HCT116 (cell line): ENCODE measurements at regions not wholly inside any gene's neighbourhood (a gene's known extent, or its start where the extent isn't known, plus 50 kb on each side); places are given as distances from the start of the nearest gene placed in this dataset.

ENCODE experiments used
- ATAC-seq: fragments of 200-7000 bp; cut with Tn5 transposase; 2 replicates; pipeline ENCODE4 v1.9.1; 2020; ENCODE audit warnings: mild to moderate bottlenecking, moderate library complexity
- BruUV-seq: library from RNA; stranded (reverse); fragments of 400-500 nt; replicated peaks from 2 replicates; lab custom pipeline; 2021; lab: Mats Ljungman, UMichigan
- CTCF ChIA-PET: fragments of 300-600 bp; sonication (Branson Sonifier 250); formaldehyde crosslinking; loops from one replicate; lab custom pipeline; 2021; ENCODE audit warnings: antibody characterized with exemption; lab: Charles Lee
- POLR2A ChIA-PET: fragments of 300-600, 350-600 bp; sonication (Branson Sonifier 250); formaldehyde crosslinking; loops from one replicate; lab custom pipeline; 2021; ENCODE audit warnings: antibody characterized with exemption; lab: Charles Lee
- RAD21 ChIA-PET, 2 experiments: fragments of 300-600 bp; sonication (Branson Sonifier 250); formaldehyde crosslinking; loops; one replicate each; lab custom pipeline; 2023; ENCODE audit warnings: low total read pairs in 2 of 2; ENCODE audit not compliant: uncharacterized antibody in 2 of 2, unreplicated experiment in 2 of 2, low non-redundant PET in 1 of 2; lab: Charles Lee
- DNase-seq: peaks from one replicate; pipeline ENCODE4 v3.0.0-alpha.2; 2010; ENCODE audit warnings: low read depth, low spot score
- H2AFZ ChIP-seq: fragments of 200-600 bp; shearing (Covaris generic), sonication (generic); 2 replicates; pipeline ENCODE4 v1.6.1; 2017; ENCODE audit warnings: low read depth, mixed run types, mixed read lengths, antibody characterized with exemption, low read length; ENCODE audit not compliant: poor library complexity, severe bottlenecking
- H3K27ac ChIP-seq: 2 replicates; pipeline ENCODE4 v1.5.1; 2012; ENCODE audit warnings: low read depth, low read length
- H3K27me3 ChIP-seq: fragments of 200-600 bp; sonication (generic); 2 replicates; pipeline ENCODE4 v1.6.1; 2016; ENCODE audit warnings: mixed run types, low read length, mixed read lengths; ENCODE audit not compliant: insufficient read depth
- H3K36me3 ChIP-seq, 2 experiments: fragments of 200-500 bp in 1 of 2; fragments of 200-600 bp in 1 of 2; sonication (Bioruptor generic) in 1 of 2; sonication (generic) in 1 of 2; 2 replicates each; pipeline versions ENCODE4 v1.5.1 to v1.6.1; 2014 to 2016; ENCODE audit warnings: low read length in 2 of 2, inconsistent platforms in 1 of 2, mixed read lengths in 1 of 2, mixed run types in 1 of 2; ENCODE audit not compliant: insufficient read depth in 2 of 2, control insufficient read depth in 1 of 2
- H3K4me1 ChIP-seq, 2 experiments: fragments of 200-600 bp in 1 of 2; sonication (generic) in 1 of 2; 2 replicates each; pipeline versions ENCODE4 v1.5.1 to v1.6.1; 2012 to 2017; ENCODE audit warnings: low read length in 2 of 2, inconsistent platforms in 1 of 2, mild to moderate bottlenecking in 1 of 2, mixed read lengths in 1 of 2, mixed run types in 1 of 2, moderate library complexity in 1 of 2; ENCODE audit not compliant: insufficient read depth in 2 of 2, control insufficient read depth in 1 of 2
- H3K4me2 ChIP-seq: fragments of 200-600 bp; sonication (generic); 2 replicates; pipeline ENCODE4 v1.6.1; 2017; ENCODE audit warnings: mixed run types, low read length, mixed read lengths
- H3K4me3 ChIP-seq, 2 experiments: fragments of 200-600 bp in 1 of 2; sonication (generic) in 1 of 2; replicated peaks in 1 of 2; 2 replicates each; pipeline ENCODE4 v1.5.1; 2011 to 2016; ENCODE audit warnings: low read length in 2 of 2, control low read depth in 1 of 2, low read depth in 1 of 2, mild to moderate bottlenecking in 1 of 2, mixed read lengths in 1 of 2, mixed run types in 1 of 2
- H3K79me2 ChIP-seq: fragments of 200-600 bp; sonication (generic); 2 replicates; pipeline ENCODE4 v1.6.1; 2017; ENCODE audit warnings: mild to moderate bottlenecking, mixed run types, low read length, moderate library complexity, mixed read lengths; ENCODE audit not compliant: insufficient read depth
- H3K9ac ChIP-seq: fragments of 200-600 bp; sonication (generic); 2 replicates; pipeline ENCODE4 v1.6.1; 2016; ENCODE audit warnings: low read length, mixed read lengths
- H3K9me2 ChIP-seq: fragments of 200-600 bp; sonication (generic), shearing (Covaris generic); 2 replicates; pipeline ENCODE4 v1.6.1; 2017; ENCODE audit warnings: mixed run types, mild to moderate bottlenecking, moderate library complexity; ENCODE audit not compliant: insufficient read depth
- H3K9me3 ChIP-seq, 2 experiments: fragments of 200-500 bp in 1 of 2; fragments of 200-600 bp in 1 of 2; sonication (Bioruptor generic) in 1 of 2; sonication (generic) in 1 of 2; 2 replicates each; pipeline ENCODE4 v1.6.1; 2014 to 2017; ENCODE audit warnings: low read length in 2 of 2, mixed read lengths in 2 of 2, inconsistent platforms in 1 of 2, low read depth in 1 of 2, mild to moderate bottlenecking in 1 of 2, mixed run types in 1 of 2, moderate library complexity in 1 of 2; ENCODE audit not compliant: control insufficient read depth in 1 of 2, insufficient read depth in 1 of 2
- H4K20me1 ChIP-seq: fragments of 200-600 bp; sonication (generic), shearing (Covaris generic); 2 replicates; pipeline ENCODE4 v1.6.1; 2017; ENCODE audit warnings: mixed run types, mild to moderate bottlenecking, moderate library complexity; ENCODE audit not compliant: insufficient read depth
- CEBPB ChIP-seq: IDR thresholded peaks from 2 replicates; pipeline ENCODE4 v1.6.1; 2012; ENCODE audit warnings: low read depth
- EGR1 ChIP-seq: IDR thresholded peaks from 2 replicates; pipeline ENCODE4 v1.6.1; 2012; ENCODE audit warnings: low read depth
- ELF1 ChIP-seq: IDR thresholded peaks from 2 replicates; pipeline ENCODE4 v1.6.1; 2012; ENCODE audit warnings: low read depth, borderline replicate concordance
- EZH2 ChIP-seq: fragments of 200-600 bp; sonication (generic); IDR thresholded peaks from 2 replicates; pipeline ENCODE4 v1.6.1; 2017; ENCODE audit warnings: antibody characterized with exemption, mixed run types
- EZH2phosphoT487 ChIP-seq: fragments of 200-600 bp; IDR thresholded peaks from 2 replicates; pipeline ENCODE4 v1.6.1; 2018; ENCODE audit warnings: antibody characterized with exemption, borderline replicate concordance
- JUND ChIP-seq: IDR thresholded peaks from 2 replicates; pipeline ENCODE4 v1.6.1; 2012
- RAD21 ChIP-seq: IDR thresholded peaks from 2 replicates; pipeline ENCODE4 v1.6.1; 2012; ENCODE audit warnings: low read depth, mild to moderate bottlenecking
- SIN3A ChIP-seq: IDR thresholded peaks from 2 replicates; pipeline ENCODE4 v1.6.1; 2012; ENCODE audit warnings: low read depth
- SP1 ChIP-seq: IDR thresholded peaks from 2 replicates; pipeline ENCODE4 v1.6.1; 2012; ENCODE audit warnings: low read depth
- SRF ChIP-seq: IDR thresholded peaks from 2 replicates; pipeline ENCODE4 v1.6.1; 2012; ENCODE audit warnings: low read depth
- TCF7L2 ChIP-seq: IDR thresholded peaks from 2 replicates; pipeline ENCODE4 v1.7.0; 2011; ENCODE audit warnings: borderline replicate concordance, inconsistent platforms; ENCODE audit not compliant: insufficient read depth, insufficient read length; ENCODE audit errors: extremely low read depth
- YY1 ChIP-seq: IDR thresholded peaks from 2 replicates; pipeline ENCODE4 v1.6.1; 2011; ENCODE audit warnings: low read length, low read depth, moderate library complexity, mild to moderate bottlenecking; ENCODE audit not compliant: insufficient replicate concordance; ENCODE audit errors: extremely low read depth
- ZFX ChIP-seq: fragments of 450-650 bp; IDR thresholded peaks from 2 replicates; pipeline ENCODE4 v1.6.1; 2017
- intact Hi-C: fragments of 100-400 bp; cut with micrococcal nuclease; formaldehyde crosslinking; loops from 2 replicates; pipeline ENCODE4 v1.10.0; 2022
- TF ChIP-seq, protein P1 (sequence below): IDR thresholded peaks from 2 replicates; pipeline ENCODE4 v1.6.1; 2012
- TF ChIP-seq, protein P2 (sequence below), 3 experiments: fragments of 200-600 bp in 1 of 3; sonication (generic) in 1 of 3; IDR thresholded peaks in 2 of 3; conservative IDR thresholded peaks in 1 of 3; 2 replicates each; pipeline ENCODE4 v1.5.1; 2012 to 2017; ENCODE audit warnings: low read depth in 2 of 3, low read length in 2 of 3, antibody characterized with exemption in 1 of 3, borderline replicate concordance in 1 of 3, control low read depth in 1 of 3, mild to moderate bottlenecking in 1 of 3, mixed read lengths in 1 of 3, mixed run types in 1 of 3, moderate library complexity in 1 of 3; ENCODE audit not compliant: insufficient read depth in 1 of 3
- TF ChIP-seq, protein P3 (sequence below): IDR thresholded peaks from 2 replicates; pipeline ENCODE4 v1.6.1; 2012; ENCODE audit warnings: low read depth

DNA sequence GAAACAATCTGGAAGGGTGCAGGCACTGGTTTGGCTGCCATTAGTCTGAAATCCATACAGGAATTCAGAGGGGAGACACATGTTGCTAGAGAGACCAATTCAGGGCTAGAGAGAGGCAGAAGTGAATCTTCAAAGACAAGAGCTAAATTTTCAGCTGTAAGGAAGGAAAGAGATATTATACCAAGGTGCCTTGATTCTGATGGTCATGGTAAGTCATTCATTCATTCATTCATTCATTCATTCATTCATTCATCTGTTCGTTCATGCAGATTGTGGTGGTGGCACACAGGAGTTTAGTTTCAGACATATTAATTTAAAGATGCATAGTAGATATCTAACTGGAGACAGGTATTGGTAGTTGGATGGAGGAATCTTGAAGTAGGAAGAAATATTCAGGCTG lies 1493.5 kb upstream of the TMEM132C start:
- no peaks in the 10 kb centered on the region for H3K9me3 ChIP-seq
- no peaks in the 10 kb centered on the region for H4K20me1 ChIP-seq
- TF ChIP-seq, protein P1, sequence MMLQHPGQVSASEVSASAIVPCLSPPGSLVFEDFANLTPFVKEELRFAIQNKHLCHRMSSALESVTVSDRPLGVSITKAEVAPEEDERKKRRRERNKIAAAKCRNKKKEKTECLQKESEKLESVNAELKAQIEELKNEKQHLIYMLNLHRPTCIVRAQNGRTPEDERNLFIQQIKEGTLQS = no peak
- TF ChIP-seq, protein P2, sequence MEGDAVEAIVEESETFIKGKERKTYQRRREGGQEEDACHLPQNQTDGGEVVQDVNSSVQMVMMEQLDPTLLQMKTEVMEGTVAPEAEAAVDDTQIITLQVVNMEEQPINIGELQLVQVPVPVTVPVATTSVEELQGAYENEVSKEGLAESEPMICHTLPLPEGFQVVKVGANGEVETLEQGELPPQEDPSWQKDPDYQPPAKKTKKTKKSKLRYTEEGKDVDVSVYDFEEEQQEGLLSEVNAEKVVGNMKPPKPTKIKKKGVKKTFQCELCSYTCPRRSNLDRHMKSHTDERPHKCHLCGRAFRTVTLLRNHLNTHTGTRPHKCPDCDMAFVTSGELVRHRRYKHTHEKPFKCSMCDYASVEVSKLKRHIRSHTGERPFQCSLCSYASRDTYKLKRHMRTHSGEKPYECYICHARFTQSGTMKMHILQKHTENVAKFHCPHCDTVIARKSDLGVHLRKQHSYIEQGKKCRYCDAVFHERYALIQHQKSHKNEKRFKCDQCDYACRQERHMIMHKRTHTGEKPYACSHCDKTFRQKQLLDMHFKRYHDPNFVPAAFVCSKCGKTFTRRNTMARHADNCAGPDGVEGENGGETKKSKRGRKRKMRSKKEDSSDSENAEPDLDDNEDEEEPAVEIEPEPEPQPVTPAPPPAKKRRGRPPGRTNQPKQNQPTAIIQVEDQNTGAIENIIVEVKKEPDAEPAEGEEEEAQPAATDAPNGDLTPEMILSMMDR (IDR thresholded peaks at IDR 0.05 in 2 of 3, conservative IDR thresholded peaks at IDR 0.05 in 1 of 3; ENCODE audit: borderline replicate concordance in 1 of 3, insufficient read depth in 1 of 3, low read depth in 2 of 3, low read length in 2 of 3) = no peak
- no peak for TF ChIP-seq SIN3A
- no peak for TF ChIP-seq CEBPB
- TF ChIP-seq TCF7L2 = no peak
- TF ChIP-seq EZH2 = no peak
- TF ChIP-seq RAD21 = no peak
- TF ChIP-seq JUND = no peak
- TF ChIP-seq EZH2phosphoT487 = no peak
- no peak for TF ChIP-seq EGR1
- no peak for TF ChIP-seq YY1
- TF ChIP-seq SRF = no peak
- no peak for TF ChIP-seq ZFX
- TF ChIP-seq ELF1 = no peak
- no peak for TF ChIP-seq SP1
- TF ChIP-seq, protein P3, sequence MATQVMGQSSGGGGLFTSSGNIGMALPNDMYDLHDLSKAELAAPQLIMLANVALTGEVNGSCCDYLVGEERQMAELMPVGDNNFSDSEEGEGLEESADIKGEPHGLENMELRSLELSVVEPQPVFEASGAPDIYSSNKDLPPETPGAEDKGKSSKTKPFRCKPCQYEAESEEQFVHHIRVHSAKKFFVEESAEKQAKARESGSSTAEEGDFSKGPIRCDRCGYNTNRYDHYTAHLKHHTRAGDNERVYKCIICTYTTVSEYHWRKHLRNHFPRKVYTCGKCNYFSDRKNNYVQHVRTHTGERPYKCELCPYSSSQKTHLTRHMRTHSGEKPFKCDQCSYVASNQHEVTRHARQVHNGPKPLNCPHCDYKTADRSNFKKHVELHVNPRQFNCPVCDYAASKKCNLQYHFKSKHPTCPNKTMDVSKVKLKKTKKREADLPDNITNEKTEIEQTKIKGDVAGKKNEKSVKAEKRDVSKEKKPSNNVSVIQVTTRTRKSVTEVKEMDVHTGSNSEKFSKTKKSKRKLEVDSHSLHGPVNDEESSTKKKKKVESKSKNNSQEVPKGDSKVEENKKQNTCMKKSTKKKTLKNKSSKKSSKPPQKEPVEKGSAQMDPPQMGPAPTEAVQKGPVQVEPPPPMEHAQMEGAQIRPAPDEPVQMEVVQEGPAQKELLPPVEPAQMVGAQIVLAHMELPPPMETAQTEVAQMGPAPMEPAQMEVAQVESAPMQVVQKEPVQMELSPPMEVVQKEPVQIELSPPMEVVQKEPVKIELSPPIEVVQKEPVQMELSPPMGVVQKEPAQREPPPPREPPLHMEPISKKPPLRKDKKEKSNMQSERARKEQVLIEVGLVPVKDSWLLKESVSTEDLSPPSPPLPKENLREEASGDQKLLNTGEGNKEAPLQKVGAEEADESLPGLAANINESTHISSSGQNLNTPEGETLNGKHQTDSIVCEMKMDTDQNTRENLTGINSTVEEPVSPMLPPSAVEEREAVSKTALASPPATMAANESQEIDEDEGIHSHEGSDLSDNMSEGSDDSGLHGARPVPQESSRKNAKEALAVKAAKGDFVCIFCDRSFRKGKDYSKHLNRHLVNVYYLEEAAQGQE = no peak
- no peak for ATAC-seq
- no TSS peak for BruUV-seq
- H3K4me3 ChIP-seq = no peak overlapping the region
- ChIA-PET CTCF (interaction anchor here (1.9 kb wide), 1 partner anchor 11 kb away, joined by 19 read pairs; no protein-coding TSS in a partner anchor), RAD21 (no interaction called here), POLR2A (no interaction called here)
- H3K9ac ChIP-seq = no peak overlapping the region
- H3K36me3 ChIP-seq = no peaks in the 10 kb centered on the region
- no peak for DNase-seq
- H3K27ac ChIP-seq = no peak overlapping the region
- H3K4me2 ChIP-seq = no peak overlapping the region
- no peaks in the 10 kb centered on the region for H3K9me2 ChIP-seq
- peak overlapping the region; percentile 57 for H2AFZ ChIP-seq
- intact Hi-C loops = no loop called here
- no peaks in the 10 kb centered on the region for H3K79me2 ChIP-seq
- peaks cover 0 to 13% of the 10 kb centered on the region in 2 experiments; a peak in 3 of 4 replicates for H3K4me1 ChIP-seq
- H3K27me3 ChIP-seq = no peaks in the 10 kb centered on the region
